ENCODE measurements at regions not wholly inside any gene's neighbourhood (a gene's known extent, or its start where the extent isn't known, plus 50 kb on each side); places are given as distances from the start of the nearest gene placed in this dataset.

GRCh38 chr2:103789381-103790095 lies 1027.7 kb downstream of the TMEM182 start:
- Histone ChIP-seq H3K27ac (ENCODE audit: low read depth, low read length) (no peak overlapping the region), H3K4me2 (ENCODE audit: insufficient read depth in 1 of 2, low read depth in 2 of 2, low read length in 2 of 2) (no peak overlapping the region)
- TF ChIP-seq JUN (IDR thresholded peaks at IDR 0.05; ENCODE audit: low read depth, low read length) = peak; percentile 74
- TF ChIP-seq, protein P1, sequence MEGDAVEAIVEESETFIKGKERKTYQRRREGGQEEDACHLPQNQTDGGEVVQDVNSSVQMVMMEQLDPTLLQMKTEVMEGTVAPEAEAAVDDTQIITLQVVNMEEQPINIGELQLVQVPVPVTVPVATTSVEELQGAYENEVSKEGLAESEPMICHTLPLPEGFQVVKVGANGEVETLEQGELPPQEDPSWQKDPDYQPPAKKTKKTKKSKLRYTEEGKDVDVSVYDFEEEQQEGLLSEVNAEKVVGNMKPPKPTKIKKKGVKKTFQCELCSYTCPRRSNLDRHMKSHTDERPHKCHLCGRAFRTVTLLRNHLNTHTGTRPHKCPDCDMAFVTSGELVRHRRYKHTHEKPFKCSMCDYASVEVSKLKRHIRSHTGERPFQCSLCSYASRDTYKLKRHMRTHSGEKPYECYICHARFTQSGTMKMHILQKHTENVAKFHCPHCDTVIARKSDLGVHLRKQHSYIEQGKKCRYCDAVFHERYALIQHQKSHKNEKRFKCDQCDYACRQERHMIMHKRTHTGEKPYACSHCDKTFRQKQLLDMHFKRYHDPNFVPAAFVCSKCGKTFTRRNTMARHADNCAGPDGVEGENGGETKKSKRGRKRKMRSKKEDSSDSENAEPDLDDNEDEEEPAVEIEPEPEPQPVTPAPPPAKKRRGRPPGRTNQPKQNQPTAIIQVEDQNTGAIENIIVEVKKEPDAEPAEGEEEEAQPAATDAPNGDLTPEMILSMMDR (IDR thresholded peaks at IDR 0.05; ENCODE audit: control extremely low read depth in 1 of 3, insufficient read depth in 1 of 3, low read depth in 1 of 3, low read length in 3 of 3) = no peak
- peak; percentile 38; the same call in 1 of the 2 replicates for TF ChIP-seq YY1 (IDR thresholded peaks at IDR 0.05; ENCODE audit: low read depth, low read length)
- TF ChIP-seq MAFK (IDR thresholded peaks at IDR 0.05; ENCODE audit: low read depth, low read length) = peak; percentile 35; the same call in 1 of the 2 replicates
- TF ChIP-seq TEAD4 (IDR thresholded peaks at IDR 0.05; ENCODE audit: low read depth, low read length) = peak; percentile 49; the same call in 1 of the 2 replicates
- no peak for TF ChIP-seq BCL11A (IDR thresholded peaks at IDR 0.05; ENCODE audit: low read depth in 2 of 2, low read length in 2 of 2)
- TF ChIP-seq MAX (IDR thresholded peaks at IDR 0.05) = no peak
- TF ChIP-seq, protein P2, sequence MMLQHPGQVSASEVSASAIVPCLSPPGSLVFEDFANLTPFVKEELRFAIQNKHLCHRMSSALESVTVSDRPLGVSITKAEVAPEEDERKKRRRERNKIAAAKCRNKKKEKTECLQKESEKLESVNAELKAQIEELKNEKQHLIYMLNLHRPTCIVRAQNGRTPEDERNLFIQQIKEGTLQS (IDR thresholded peaks at IDR 0.05; ENCODE audit: insufficient read depth, low read depth, low read length) = 0 out of 2 replicates have a peak, but pooled peaks have one; percentile 15
- no peak for TF ChIP-seq ASH2L (IDR thresholded peaks at IDR 0.05; ENCODE audit: low read length)

More at GRCh38 chr2:103789381-103790095, 1027.7 kb downstream of the TMEM182 start:
- Histone ChIP-seq H3K4me1 (replicated peaks in 1 of 4; ENCODE audit: control insufficient read depth in 3 of 4, insufficient read depth in 4 of 4, low read length in 3 of 4) (peaks cover 2 to 7% (median 5%) of the 10 kb centered on the region in 4 experiments; a peak in 5 of 7 replicates), H2BK12ac (ENCODE audit: low read depth, low read length) (no peak overlapping the region), H3K79me1 (ENCODE audit: low read depth, low read length) (no peaks in the 10 kb centered on the region), H3K4me3 (ENCODE audit: extremely low read depth in 1 of 4, insufficient read depth in 2 of 4, low read depth in 3 of 4, low read length in 4 of 4) (no peak overlapping the region), H4K8ac (ENCODE audit: extremely low read depth, insufficient read depth, low read length) (no peak overlapping the region), H2BK20ac (ENCODE audit: low read length) (no peak overlapping the region), H3K36me3 (ENCODE audit: control insufficient read depth in 2 of 4, insufficient read depth in 4 of 4, low read length in 3 of 4) (no peaks in the 10 kb centered on the region), H3K23me2 (ENCODE audit: low read depth, low read length) (no peaks in the 10 kb centered on the region), H3K4ac (replicated peaks; ENCODE audit: insufficient read length, low read depth, low read length) (no peak overlapping the region), H2BK5ac (ENCODE audit: low read depth, low read length) (no peak overlapping the region), H2AFZ (ENCODE audit: low read length) (no peak overlapping the region), H2BK120ac (replicated peaks; ENCODE audit: low read depth, low read length) (no peak overlapping the region), H3K23ac (ENCODE audit: insufficient read length) (no peak overlapping the region), H3K9ac (replicated peaks in 1 of 4; ENCODE audit: extremely low read depth in 1 of 4, low read depth in 3 of 4, low read length in 3 of 4) (no peak overlapping the region), H3K14ac (ENCODE audit: insufficient read length) (no peak overlapping the region), H3K9me3 (ENCODE audit: insufficient read depth in 2 of 2, low read depth in 1 of 2, low read length in 1 of 2) (peaks cover 8 to 10% of the 10 kb centered on the region in 2 experiments; a peak in 3 of 4 replicates), H4K5ac (ENCODE audit: insufficient read length, low read depth, low read length) (no peak overlapping the region), H3K56ac (replicated peaks; ENCODE audit: insufficient read length, low read depth, low read length) (no peak overlapping the region), H4K91ac (replicated peaks; ENCODE audit: insufficient read length, low read length) (no peak overlapping the region), H2BK15ac (ENCODE audit: low read length) (no peak overlapping the region), H2AK5ac (ENCODE audit: low read depth, low read length) (no peak overlapping the region), H3K79me2 (ENCODE audit: control insufficient read depth in 1 of 2, insufficient read depth in 2 of 2, low read length in 2 of 2) (no peaks in the 10 kb centered on the region), H4K20me1 (replicated peaks in 1 of 2; ENCODE audit: control insufficient read depth in 1 of 2, insufficient read depth in 2 of 2, low read length in 2 of 2) (peaks cover 2 to 3% of the 10 kb centered on the region in 2 experiments), H3K27me3 (replicated peaks in 1 of 4; ENCODE audit: control insufficient read depth in 3 of 4, extremely low read depth in 1 of 4, insufficient read depth in 3 of 4, low read length in 3 of 4) (peaks cover 12 to 43% (median 38%) of the 10 kb centered on the region in 4 experiments), H3K18ac (ENCODE audit: extremely low read depth, low read length) (no peak overlapping the region)
- DNase-seq (ENCODE audit: low read depth in 1 of 2, low spot score in 2 of 2) = no peak
- peak; percentile 90 for FAIRE-seq
- POLR2A ChIA-PET (ENCODE audit: partially characterized antibody) = no interaction called here
- 87% methylated on average over 3 of the region's 3 CpGs; no CpG with 5 or more reads in 1 of the 2 experiments for WGBS, 2 experiments (ENCODE audit: extremely low coverage in 1 of 2, insufficient coverage in 1 of 2, insufficient read length in 1 of 2, insufficient replicate concordance in 2 of 2, low coverage in 1 of 2, low lambda C conversion rate in 2 of 2, missing lambda C conversion rate in 1 of 2)
- CTCF ChIA-PET (ENCODE audit: partially characterized antibody) = interaction anchor here (1.4 kb wide), 1 partner anchor 629 kb away, joined by 3 read pairs; no protein-coding TSS in a partner anchor

Measured in H1 (cell line).